ENCODE measurements at regions not wholly inside any gene's neighbourhood (a gene's known extent, or its start where the extent isn't known, plus 50 kb on each side); places are given as distances from the start of the nearest gene placed in this dataset.

GRCh38 chr6:170030284-170030815 is 260.5 kb downstream of the DLL1 start:
- no peaks in the 10 kb centered on the region for H3K36me3 ChIP-seq (replicated peaks in 1 of 2; ENCODE audit: control insufficient read depth in 1 of 2, insufficient read depth in 2 of 2, low read length in 1 of 2)
- DNase-seq: no peak
- no peak overlapping the region for H3K4me2 ChIP-seq
- TF ChIP-seq MXI1 (IDR thresholded peaks at IDR 0.05; ENCODE audit: low read depth, low read length) (no peak), RCOR1 (IDR thresholded peaks at IDR 0.05; ENCODE audit: low read length) (no peak), ELF1 (IDR thresholded peaks at IDR 0.05) (no peak), SMC3 (IDR thresholded peaks at IDR 0.05; ENCODE audit: low read depth, low read length) (no peak), CHD2 (IDR thresholded peaks at IDR 0.05; ENCODE audit: low read length, partially characterized antibody) (no peak), CTCF (IDR thresholded peaks at IDR 0.05) (no peak), GABPA (IDR thresholded peaks at IDR 0.05; ENCODE audit: low read depth) (no peak), MAX (IDR thresholded peaks at IDR 0.05; ENCODE audit: low read depth) (no peak), EZH2phosphoT487 (IDR thresholded peaks at IDR 0.05; ENCODE audit: borderline replicate concordance, low read depth) (no peak), RFX5 (IDR thresholded peaks at IDR 0.05; ENCODE audit: low read length) (no peak), TAF1 (IDR thresholded peaks at IDR 0.05; ENCODE audit: borderline replicate concordance, low read depth, low read length) (no peak), REST (IDR thresholded peaks at IDR 0.05; ENCODE audit: low read depth, low read length) (no peak), EP300 (IDR thresholded peaks at IDR 0.05; ENCODE audit: borderline replicate concordance in 1 of 2, low read depth in 1 of 2, low read length in 1 of 2) (no peak), POLR2AphosphoS5 (IDR thresholded peaks at IDR 0.05; ENCODE audit: low read depth, low read length) (no peak)
- H3K27me3 ChIP-seq (ENCODE audit: insufficient read depth): no peaks in the 10 kb centered on the region
- no peaks in the 10 kb centered on the region for H3F3A ChIP-seq (replicated peaks; ENCODE audit: insufficient read depth)
- H3K9me3 ChIP-seq: no peaks in the 10 kb centered on the region
- H2AFZ ChIP-seq (ENCODE audit: low read depth): no peak overlapping the region
- no peaks in the 10 kb centered on the region for H3K9me2 ChIP-seq
- no peak overlapping the region for H3K4me3 ChIP-seq (ENCODE audit: low read depth in 2 of 2, low read length in 1 of 2)
- ChIA-PET POLR2A (no interaction called here), CTCF (no interaction called here)
- no peaks in the 10 kb centered on the region for H4K20me1 ChIP-seq (ENCODE audit: insufficient read depth)
- 37% methylated on average over 9 of the region's 12 CpGs for WGBS (ENCODE audit: low lambda C conversion rate)
- H3K79me2 ChIP-seq (ENCODE audit: insufficient read depth): no peaks in the 10 kb centered on the region
- H3K4me1 ChIP-seq (ENCODE audit: control insufficient read depth in 1 of 2, insufficient read depth in 2 of 2, low read depth in 1 of 2, low read length in 1 of 2): peaks cover 0 to 31% of the 10 kb centered on the region in 2 experiments; a peak in 1 of 4 replicates
- H3K27ac ChIP-seq (ENCODE audit: low read depth in 2 of 2, low read length in 1 of 2): no peak overlapping the region
- no peak overlapping the region for H3K9ac ChIP-seq

Measured in SK-N-SH (cell line).